Upper lobe of left lung (tissue), 4 donors: ENCODE measurements at regions not wholly inside any gene's neighbourhood (a gene's known extent, or its start where the extent isn't known, plus 50 kb on each side); places are given as distances from the start of the nearest gene placed in this dataset.

ENCODE experiments used
- POLR2A ChIP-seq, 4 donors: fragments of 450-650 bp; IDR thresholded peaks; one replicate each; pipeline ENCODE4 v1.5.1; 2016 to 2017; ENCODE audit warnings: antibody characterized with exemption in 4 of 4, mild to moderate bottlenecking in 2 of 4
- POLR2AphosphoS5 ChIP-seq, 2 donors: sonication (generic); formaldehyde crosslinking; IDR thresholded peaks; one replicate each; pipeline ENCODE4 v1.5.1; 2017; ENCODE audit warnings: antibody characterized with exemption in 2 of 2
- TF ChIP-seq, protein P1 (sequence below), 6 experiments: fragments of 450-650 bp in 4 of 6; fragments of 200-600 bp in 2 of 6; sonication (generic) in 2 of 6; IDR thresholded peaks; one replicate each; pipeline ENCODE4 v1.5.1; 2016 to 2019; ENCODE audit warnings: antibody characterized with exemption in 6 of 6

- TF ChIP-seq, protein P1, sequence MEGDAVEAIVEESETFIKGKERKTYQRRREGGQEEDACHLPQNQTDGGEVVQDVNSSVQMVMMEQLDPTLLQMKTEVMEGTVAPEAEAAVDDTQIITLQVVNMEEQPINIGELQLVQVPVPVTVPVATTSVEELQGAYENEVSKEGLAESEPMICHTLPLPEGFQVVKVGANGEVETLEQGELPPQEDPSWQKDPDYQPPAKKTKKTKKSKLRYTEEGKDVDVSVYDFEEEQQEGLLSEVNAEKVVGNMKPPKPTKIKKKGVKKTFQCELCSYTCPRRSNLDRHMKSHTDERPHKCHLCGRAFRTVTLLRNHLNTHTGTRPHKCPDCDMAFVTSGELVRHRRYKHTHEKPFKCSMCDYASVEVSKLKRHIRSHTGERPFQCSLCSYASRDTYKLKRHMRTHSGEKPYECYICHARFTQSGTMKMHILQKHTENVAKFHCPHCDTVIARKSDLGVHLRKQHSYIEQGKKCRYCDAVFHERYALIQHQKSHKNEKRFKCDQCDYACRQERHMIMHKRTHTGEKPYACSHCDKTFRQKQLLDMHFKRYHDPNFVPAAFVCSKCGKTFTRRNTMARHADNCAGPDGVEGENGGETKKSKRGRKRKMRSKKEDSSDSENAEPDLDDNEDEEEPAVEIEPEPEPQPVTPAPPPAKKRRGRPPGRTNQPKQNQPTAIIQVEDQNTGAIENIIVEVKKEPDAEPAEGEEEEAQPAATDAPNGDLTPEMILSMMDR (IDR thresholded peaks at IDR 0.05): no peak
- TF ChIP-seq POLR2AphosphoS5 (IDR thresholded peaks at IDR 0.05): no peak
- no peak for TF ChIP-seq POLR2A (IDR thresholded peaks at IDR 0.05)
These were observed 343.7 kb upstream of the KLF3 start for GRCh38 chr4:38320343-38320695.
